NOMO-1 treated with DMSO at 0.1 percent for 48 hours (cell line): ENCODE measurements at regions not wholly inside any gene's neighbourhood (a gene's known extent, or its start where the extent isn't known, plus 50 kb on each side); places are given as distances from the start of the nearest gene placed in this dataset.
A peak's percentile ranks its signal among the peaks of the same experiment; 100 is the strongest.
"Not testable (repeated sequence)": the region's sequence is repeated elsewhere in the genome, so short reads cannot be mapped to it uniquely, and the experiment has no call there.

ENCODE experiments used
- DNase-seq: peaks from one replicate; lab custom pipeline; 2025; ENCODE audit not compliant: unreplicated experiment; lab: John Stamatoyannopoulos, UW

DNA sequence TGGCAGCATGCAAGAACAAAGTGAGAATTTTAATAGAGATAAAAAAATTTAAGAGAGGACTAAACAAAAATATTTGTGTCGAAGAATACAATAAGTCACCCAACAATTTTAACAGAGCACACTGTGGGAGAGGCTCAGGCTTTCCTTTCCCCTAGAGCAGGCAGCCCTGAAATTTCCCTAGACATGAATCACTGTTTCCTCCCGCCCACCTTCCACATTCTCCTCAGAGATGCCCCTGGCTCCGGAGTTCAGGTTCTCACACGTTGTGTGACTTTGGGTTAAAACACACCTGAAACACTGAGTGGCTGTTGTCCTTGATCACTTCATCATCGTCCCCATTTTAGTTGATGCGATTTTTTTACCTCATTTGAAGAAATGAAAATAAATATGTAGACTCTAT, 1231.1 kb downstream of the TMEM121 start:
- DNase-seq: not testable (repeated sequence)

GRCh38 chr14:106761886-106762816, 1235.8 kb downstream of the TMEM121 start:
- DNase-seq: not testable (repeated sequence)

DNA sequence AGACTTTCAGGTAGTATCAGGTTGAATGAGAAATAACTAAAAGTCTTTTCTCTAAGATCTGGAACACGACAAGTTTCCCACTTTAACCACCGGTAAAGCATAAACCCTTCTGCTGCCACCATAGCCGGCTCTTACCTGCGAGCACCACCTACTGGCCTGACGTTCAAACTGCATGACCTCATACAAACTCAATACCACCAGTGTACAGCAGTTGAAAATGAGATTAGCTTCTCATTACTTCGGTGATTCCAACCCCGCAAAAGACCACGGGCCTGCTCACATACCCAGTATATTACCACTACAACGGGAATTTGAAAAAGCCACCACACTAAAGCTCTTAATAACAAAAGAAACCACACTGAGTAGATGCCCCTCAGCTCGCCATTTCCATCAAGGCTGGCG, 1238.6 kb downstream of the TMEM121 start:
- not testable (repeated sequence) for DNase-seq

DNA sequence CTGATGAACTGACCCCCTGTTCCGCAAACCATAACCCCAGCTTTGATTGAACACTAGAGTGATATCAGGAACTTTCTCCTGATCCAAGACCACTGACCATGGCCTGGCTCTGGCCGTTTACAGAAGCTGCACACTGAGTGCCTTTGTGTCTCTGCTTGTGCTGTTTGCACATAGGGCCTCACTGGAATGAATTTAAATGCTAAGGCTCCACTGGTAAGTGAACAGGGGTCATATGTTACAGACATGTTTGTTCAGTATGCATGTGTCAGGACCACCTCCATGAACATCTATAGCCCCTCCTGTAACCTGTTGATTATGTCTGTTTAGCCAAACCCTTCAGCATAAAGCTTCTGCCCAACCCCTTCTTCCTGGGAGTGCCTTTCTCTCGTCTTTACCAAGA, 1239.8 kb downstream of the TMEM121 start:
- DNase-seq: no peak

DNA sequence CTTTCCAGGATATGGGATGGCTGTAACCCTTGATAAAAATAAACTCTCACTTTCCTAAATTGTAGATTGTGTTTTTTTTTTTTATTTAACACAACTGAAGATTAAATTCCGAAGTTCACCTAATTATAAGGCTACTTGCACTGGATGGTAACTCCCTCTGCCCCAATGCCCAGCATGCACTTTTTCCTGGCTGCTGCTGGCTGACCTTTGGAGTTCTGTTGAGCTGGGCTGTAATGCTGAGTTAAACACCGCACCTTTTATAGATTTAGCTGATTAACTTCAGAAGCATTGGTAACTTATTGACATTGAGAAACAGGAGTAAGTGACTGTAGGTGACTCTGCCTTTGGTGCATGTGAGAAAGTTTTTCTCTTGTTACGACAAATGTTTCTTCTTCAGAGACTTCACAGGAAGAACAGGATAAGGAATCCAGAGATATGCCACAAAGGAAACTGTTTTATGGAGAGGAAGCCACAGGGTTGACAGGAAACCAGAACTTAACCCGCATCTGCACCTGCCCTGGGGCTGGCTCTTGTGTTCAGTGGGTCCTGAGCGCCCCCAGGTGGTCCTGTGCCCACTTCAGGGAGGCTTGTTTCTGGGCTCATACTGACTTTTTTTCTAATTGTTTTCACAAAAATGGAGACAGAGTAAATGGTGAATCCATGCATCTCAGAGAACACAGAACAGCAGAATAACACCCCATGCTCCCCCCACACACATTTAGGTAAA, 1240.3 kb downstream of the TMEM121 start:
- peak; percentile 25 for DNase-seq

- DNase-seq: not testable (repeated sequence)
These were observed 1241.8 kb downstream of the TMEM121 start for GRCh38 chr14:106768230-106768629.

- not testable (repeated sequence) for DNase-seq
These were observed 1242.8 kb downstream of the TMEM121 start for GRCh38 chr14:106768972-106769700.

DNA sequence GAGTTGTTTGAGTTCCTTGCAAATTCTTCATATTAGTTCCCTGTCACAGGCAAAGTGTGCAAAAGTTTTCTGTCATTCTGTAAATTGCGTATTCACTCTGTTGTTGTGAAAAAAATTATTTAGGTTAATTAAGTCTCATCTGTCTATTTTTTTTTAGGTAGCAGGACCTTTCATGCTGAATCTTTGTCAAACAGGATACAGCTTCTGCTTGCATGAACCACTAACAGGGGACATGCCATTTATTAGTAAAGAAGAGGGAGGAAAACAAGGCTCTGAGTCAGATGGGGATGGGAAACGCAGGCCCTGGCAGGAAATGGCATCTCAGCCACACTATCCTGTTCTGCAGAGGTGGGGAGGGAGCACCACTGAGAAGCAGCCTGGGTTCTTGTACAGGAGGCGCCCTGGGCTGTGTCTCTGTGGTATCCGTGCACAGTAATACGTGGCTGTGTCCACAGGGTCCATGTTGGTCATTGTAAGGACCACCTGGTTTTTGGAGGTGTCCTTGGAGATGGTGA, 1243.8 kb downstream of the TMEM121 start:
- DNase-seq: not testable (repeated sequence)

GRCh38 chr14:106774889-106775480, 1248.6 kb downstream of the TMEM121 start:
- DNase-seq: not testable (repeated sequence)

DNA sequence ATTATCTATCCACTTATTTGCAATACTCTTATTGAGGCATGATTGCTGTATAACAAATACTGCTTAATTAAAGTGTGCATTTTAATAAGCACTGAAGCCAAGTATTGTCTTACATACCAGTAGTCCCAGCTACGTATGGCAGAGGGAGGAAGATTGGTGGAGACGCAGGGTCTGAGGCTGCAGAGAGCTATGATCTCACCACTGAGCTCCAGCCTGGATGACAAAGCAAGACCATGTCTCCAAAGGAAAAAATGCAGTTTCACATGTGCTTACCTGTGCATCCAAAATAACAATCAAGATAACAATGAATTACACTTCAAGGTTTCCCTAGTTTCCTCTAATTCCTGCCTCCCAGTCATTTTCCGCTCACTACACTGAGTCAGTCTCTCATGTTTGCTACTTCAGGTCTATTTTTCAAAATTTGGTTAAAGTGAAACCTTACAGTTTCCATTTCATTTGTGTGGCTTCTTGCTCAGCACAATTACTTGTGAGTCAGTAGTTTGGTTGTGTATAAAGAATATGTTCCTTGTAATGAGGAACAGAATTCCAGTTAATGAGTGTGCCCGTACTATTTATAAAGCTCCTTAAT, 1250.1 kb downstream of the TMEM121 start:
- no peak for DNase-seq

- DNase-seq: no peak
These were observed 1252.6 kb downstream of the TMEM121 start for GRCh38 chr14:106778986-106779385.

GRCh38 chr14:106786697-106787096, 1260.3 kb downstream of the TMEM121 start:
- no peak for DNase-seq

DNA sequence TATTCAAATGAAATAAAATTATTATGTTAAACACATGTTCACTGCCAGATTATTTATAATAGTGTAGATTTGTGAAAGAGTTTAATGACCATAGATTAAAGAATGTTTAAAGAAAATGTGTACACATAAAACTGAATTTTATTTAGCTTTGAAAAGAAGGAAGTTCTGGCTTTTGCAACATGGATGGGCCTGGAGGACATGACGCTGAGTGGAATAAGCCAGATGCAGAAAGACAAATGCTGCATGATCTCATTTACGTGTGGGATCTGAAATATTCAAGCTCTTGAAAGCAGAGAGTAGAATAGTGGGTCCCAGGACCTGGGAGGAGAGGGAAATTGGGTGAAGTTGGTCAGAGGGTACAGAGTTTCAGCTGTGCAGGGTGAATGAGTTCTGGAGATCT, 1261.2 kb downstream of the TMEM121 start:
- no peak for DNase-seq

GRCh38 chr14:106788534-106788933, 1262.2 kb downstream of the TMEM121 start:
- DNase-seq: no peak

GRCh38 chr14:106789318-106789717, 1262.9 kb downstream of the TMEM121 start:
- DNase-seq: no peak

DNA sequence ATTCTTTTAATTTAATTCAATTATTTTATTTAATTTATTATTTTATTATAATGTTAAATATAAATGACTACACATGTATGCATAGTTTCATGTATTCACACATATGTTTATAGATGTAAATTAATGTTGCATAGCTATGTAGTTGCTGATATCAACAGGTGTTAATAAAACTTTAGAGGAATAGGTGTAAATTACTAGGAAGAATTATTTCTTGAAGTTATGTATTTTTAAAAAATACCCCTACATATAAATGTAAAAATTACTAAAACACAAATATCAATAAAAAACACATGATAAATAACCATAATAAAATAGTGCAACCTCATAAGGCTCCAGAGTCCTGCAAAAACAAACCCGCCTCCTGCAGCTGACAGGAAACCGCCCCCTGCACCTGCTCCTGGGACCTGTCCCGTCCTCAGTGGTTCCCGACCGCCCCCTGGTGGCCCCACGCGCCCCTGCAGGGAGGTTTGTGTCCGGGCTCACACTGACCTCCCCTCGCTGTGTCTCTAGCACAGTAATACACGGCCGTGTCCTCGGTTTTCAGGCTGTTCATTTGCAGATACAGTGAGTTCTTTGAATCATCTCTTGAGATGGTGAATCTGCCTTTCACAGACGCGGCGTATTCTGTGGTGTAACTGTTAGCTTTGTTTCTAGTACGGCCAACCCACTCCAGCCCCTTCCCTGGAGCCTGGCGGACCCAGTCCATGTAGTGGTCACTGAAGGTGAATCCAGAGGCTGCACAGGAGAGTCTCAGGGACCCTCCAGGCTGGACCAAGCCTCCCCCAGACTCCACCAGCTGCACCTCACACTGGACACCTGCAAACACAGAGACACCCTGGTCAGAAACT, 1264.0 kb downstream of the TMEM121 start:
- DNase-seq: peak; percentile 16

GRCh38 chr14:106792543-106792942, 1266.2 kb downstream of the TMEM121 start:
- no peak for DNase-seq

DNA sequence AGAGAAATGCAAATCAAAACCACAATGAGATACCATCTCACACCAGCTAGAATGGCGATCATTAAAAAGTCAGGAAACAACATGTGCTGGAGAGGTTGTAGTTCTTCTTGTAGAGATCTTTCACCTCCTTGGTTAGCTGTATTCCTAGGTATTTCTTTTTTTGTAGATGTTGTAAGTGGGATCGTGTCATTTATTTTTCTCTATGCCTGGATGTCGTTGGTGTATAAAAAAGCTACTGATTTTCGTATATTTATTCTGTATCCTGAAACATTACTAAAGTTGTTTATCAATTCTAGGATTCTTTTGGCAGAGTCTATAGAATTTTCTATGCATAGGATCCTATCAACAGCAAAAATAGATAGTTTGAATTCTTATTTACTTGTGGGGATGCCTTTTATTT, 1271.8 kb downstream of the TMEM121 start:
- DNase-seq: not testable (repeated sequence)
